ENCODE measurements at regions not wholly inside any gene's neighbourhood (a gene's known extent, or its start where the extent isn't known, plus 50 kb on each side); places are given as distances from the start of the nearest gene placed in this dataset.

GRCh38 chr1:207227131-207227630 lies 94.3 kb upstream of the CD55 start:
- ATAC-seq (replicated peaks): no peak
- no peak overlapping the region for H3K27ac Mint-ChIP-seq

DNA sequence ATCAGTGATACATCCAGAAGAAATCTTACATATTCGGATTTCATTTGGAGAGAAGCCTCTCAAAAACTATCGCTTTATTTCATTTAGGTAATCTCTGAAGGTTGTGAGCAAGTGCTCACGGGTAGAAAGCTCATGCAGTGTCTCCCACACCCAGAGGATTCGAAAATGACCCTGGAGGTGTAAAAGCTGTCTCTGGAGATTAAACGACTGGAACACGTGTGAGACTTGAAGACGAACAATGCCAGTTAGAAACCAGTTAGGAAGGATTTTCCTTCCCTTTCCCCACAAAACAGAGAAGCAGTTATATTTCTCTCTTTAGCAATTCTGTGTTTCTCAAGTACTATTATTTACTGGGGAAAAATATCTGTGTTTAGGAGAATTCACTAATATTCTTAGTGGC lies 92.5 kb upstream of the CD55 start:
- ATAC-seq (replicated peaks) (no peak), DNase-seq (no peak)
- no peaks in the 10 kb centered on the region for H3K4me1 Mint-ChIP-seq
- peaks cover 0 to 2% of the 10 kb centered on the region in 2 donors for H3K36me3 Mint-ChIP-seq
- no peak overlapping the region for H3K4me3 Mint-ChIP-seq
- H3K27ac Mint-ChIP-seq: no peak overlapping the region
- no peaks in the 10 kb centered on the region for H3K27me3 Mint-ChIP-seq
- H3K9me3 Mint-ChIP-seq: no peaks in the 10 kb centered on the region

More at GRCh38 chr1:207227131-207227630, 94.3 kb upstream of the CD55 start:
- H3K4me3 Mint-ChIP-seq: no peak overlapping the region
- H3K9me3 Mint-ChIP-seq: no peaks in the 10 kb centered on the region
- H3K4me1 Mint-ChIP-seq: no peaks in the 10 kb centered on the region
- H3K27me3 Mint-ChIP-seq: peaks cover 0 to under 1% of the 10 kb centered on the region in 2 donors
- peaks cover 0 to 2% of the 10 kb centered on the region in 2 donors for H3K36me3 Mint-ChIP-seq
- no peak for DNase-seq

DNA sequence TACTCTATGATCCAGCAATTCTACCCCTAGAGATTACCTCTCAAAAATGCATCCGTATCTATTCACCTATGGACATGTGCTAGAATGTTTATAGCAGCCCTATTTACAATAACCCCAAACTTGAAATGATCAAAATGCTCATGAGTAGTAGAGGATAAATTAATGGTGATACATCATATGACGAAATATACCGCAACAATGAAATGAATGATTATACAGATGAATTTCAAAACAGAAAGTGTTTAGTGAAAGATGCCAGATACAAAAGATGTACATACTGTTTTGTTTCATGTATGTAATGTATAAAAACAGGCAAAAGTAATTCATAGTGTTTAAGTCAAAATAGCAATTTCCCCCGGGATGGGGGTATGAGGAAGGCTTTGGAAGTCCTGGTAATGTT lies 91.0 kb upstream of the CD55 start:
- no peaks in the 10 kb centered on the region for H3K9me3 Mint-ChIP-seq
- no peak overlapping the region for H3K27ac Mint-ChIP-seq
- no peaks in the 10 kb centered on the region for H3K27me3 Mint-ChIP-seq
- H3K36me3 Mint-ChIP-seq: peaks cover 0 to 2% of the 10 kb centered on the region in 2 donors
- H3K4me1 Mint-ChIP-seq: no peaks in the 10 kb centered on the region
- no peak overlapping the region for H3K4me3 Mint-ChIP-seq
- ATAC-seq (replicated peaks): no peak
- DNase-seq: no peak

- Mint-ChIP-seq H3K27ac (no peak overlapping the region), H3K9me3 (peaks cover 0 to 2% of the 10 kb centered on the region in 2 donors), H3K27me3 (peaks cover 3 to 9% of the 10 kb centered on the region in 2 donors), H3K36me3 (peaks cover 0 to 1% of the 10 kb centered on the region in 2 donors), H3K4me3 (no peak overlapping the region), H3K4me1 (no peaks in the 10 kb centered on the region)
- no peak for DNase-seq
- no peak for ATAC-seq (replicated peaks)
These were observed 86.8 kb upstream of the CD55 start for GRCh38 chr1:207234690-207235089.

GRCh38 chr1:207239874-207240273 lies 81.6 kb upstream of the CD55 start:
- Mint-ChIP-seq H3K36me3 (peaks cover 0 to 1% of the 10 kb centered on the region in 2 donors), H3K9me3 (peaks cover 0 to 2% of the 10 kb centered on the region in 2 donors), H3K27me3 (peaks cover 3 to 9% of the 10 kb centered on the region in 2 donors), H3K27ac (no peak overlapping the region), H3K4me3 (no peak overlapping the region), H3K4me1 (peaks cover 2 to 4% of the 10 kb centered on the region in 2 donors)
- ATAC-seq (replicated peaks) (no peak), DNase-seq (no peak)

DNA sequence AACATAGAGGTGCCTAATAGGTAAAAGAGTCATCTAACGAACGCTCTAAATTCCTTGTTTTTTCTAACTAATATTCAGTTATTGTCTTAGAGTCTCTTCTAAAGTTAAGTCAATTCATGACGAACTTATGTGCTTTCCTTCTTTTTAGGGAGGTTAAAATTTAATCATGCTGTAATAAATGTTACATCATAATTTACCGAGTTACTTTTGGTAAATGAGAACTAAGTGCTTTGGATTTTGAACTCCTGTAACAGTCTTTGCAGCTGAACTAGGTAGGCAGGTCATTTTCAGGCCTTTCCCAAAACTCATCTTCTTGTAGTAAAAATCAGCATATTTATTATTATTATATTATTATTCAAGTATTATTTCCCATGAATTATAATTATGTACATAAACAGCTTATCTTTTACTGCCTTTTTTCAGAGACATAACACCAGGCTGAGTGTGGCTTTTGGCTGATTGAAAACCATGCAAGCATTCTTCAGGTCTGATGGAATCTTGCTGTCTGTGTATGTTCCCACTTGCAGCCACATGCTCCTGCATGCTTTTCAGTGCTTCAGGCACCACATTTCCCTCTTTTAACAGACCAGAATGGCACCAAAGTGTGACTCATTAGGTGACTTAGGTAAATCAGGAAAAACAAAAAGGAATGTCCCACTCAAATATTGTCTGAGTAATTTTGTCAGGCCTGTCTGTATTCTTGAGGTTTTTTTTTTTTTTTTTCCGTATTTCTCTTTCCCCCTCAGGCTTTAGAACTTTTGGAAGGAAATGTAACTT lies 81.0 kb upstream of the CD55 start:
- peaks cover 2 to 9% of the 10 kb centered on the region in 2 donors for H3K4me1 Mint-ChIP-seq
- H3K27ac Mint-ChIP-seq: no peak overlapping the region
- H3K4me3 Mint-ChIP-seq: no peak overlapping the region
- DNase-seq (no peak), ATAC-seq (replicated peaks) (no peak)
- H3K36me3 Mint-ChIP-seq: peaks cover 0 to 1% of the 10 kb centered on the region in 2 donors
- H3K9me3 Mint-ChIP-seq: peaks cover 0 to 2% of the 10 kb centered on the region in 2 donors
- H3K27me3 Mint-ChIP-seq: peaks cover 3 to 9% of the 10 kb centered on the region in 2 donors

DNA sequence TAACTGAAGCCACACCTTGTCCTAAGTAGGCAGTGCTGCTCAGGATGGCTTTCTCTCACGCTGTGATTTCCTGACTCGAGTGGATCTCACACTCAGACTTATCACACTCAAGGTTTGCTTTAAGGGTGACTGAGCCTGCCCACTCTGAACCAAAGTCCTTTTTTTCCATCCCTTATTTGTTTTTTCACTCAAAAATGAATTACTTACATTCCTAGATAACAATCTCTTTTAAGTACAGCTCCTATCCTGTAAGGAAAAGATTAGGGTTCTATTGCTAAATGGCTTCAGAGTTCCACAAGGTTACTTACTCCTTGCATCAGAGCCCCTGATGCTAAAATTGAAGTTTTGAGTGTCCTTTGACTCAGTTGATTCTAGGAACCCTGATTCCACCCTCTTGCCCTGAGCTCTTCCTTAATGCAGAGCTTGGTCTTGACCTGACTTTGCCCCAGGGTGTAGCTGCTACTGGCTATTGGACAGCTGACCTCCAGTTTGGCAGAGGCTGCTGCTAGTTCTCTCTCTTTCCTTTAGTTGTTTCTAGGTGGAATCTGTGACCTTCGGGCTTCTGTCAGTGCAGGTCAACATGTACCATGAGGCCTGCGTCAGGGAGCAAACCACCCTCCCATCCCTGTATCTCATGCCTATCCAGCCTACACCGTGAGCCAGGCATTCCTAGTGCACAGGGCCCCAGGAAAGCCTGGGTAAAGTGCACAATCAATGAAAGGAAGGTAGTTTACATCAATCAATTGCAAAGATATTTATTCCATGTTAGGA lies 80.1 kb upstream of the CD55 start:
- ATAC-seq (replicated peaks) (no peak), DNase-seq (no peak)
- Mint-ChIP-seq H3K4me1 (peaks cover 2 to 10% of the 10 kb centered on the region in 2 donors), H3K4me3 (no peak overlapping the region), H3K9me3 (peaks cover 0 to 2% of the 10 kb centered on the region in 2 donors), H3K27me3 (peaks cover 3 to 9% of the 10 kb centered on the region in 2 donors), H3K27ac (no peak overlapping the region), H3K36me3 (peaks cover 0 to 1% of the 10 kb centered on the region in 2 donors)

DNA sequence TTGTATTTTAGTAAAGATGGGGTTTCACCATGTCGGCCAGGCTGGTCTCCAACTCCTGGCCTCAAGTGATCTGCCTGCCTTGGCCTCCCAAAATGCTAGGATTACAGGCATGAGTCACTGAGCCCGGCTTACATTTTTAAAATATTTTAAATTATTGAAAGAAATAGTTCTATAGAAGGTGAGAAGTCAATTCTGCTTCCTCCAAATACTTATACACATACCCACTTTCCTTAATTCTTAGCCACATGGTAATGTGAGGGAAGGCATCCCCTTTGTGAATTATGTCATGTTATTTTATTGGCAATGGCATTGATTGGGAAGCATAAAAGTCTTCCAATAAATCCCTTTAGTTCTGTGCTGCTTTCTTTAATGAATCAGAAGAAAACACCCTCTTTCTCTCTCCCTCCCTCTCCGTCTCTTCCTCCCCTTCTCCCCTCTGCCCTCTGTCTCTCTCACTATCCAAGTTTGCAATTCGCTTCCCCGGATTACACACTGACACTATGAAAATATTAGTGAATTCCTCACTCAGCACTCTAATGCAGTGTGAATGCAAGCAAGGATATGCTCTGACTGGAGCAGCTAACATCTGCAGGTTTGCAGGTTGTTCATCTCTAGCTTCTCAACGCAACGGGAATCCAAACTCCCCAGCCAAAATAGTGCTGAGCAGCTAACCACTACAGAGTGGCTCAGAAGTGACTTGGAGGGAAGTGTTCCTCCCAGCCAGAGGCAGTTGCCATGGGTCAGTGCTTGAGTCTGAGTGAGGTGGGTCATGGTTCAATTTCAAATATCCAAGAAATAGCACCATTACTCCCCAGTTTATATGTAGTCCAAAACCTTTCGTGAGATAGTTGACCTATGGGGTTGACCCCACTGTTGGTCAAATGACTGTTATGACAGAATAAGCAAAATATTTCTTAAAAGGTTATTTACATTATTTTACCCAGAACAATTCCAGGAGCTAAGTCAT lies 77.8 kb upstream of the CD55 start:
- no peak overlapping the region for H3K4me3 Mint-ChIP-seq
- no peak overlapping the region for H3K27ac Mint-ChIP-seq
- no peak for ATAC-seq (replicated peaks)
- peaks cover 2 to 10% of the 10 kb centered on the region in 2 donors for H3K4me1 Mint-ChIP-seq
- H3K27me3 Mint-ChIP-seq: no peaks in the 10 kb centered on the region
- peaks cover 0 to 2% of the 10 kb centered on the region in 2 donors for H3K9me3 Mint-ChIP-seq
- DNase-seq: no peak
- no peaks in the 10 kb centered on the region for H3K36me3 Mint-ChIP-seq

- Mint-ChIP-seq H3K36me3 (no peaks in the 10 kb centered on the region), H3K9me3 (no peaks in the 10 kb centered on the region), H3K4me1 (peaks cover 2 to 10% of the 10 kb centered on the region in 2 donors), H3K27ac (no peak overlapping the region), H3K4me3 (no peak overlapping the region), H3K27me3 (no peaks in the 10 kb centered on the region)
- DNase-seq: no peak
- ATAC-seq (replicated peaks): no peak
These were observed 77.1 kb upstream of the CD55 start for GRCh38 chr1:207244409-207244801.

DNA sequence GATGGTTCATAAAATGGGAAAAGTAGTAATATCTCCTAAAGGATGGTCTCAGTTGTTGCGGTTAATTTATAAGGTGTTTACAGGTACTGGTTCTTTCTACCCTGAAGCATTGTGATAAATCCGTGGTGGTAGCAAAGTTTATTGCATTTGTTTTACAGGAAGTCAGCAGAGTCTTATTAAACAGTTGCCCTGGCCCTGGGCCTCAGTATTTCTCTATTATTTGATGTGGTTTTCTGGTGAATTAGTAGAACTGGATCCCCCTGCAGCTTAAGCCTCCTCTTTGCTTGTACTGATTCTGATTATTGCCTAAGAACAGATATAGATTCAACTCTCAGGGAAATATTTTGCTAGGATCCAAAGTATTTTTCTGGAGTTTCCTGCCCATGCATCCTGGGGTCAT lies 76.4 kb upstream of the CD55 start:
- Mint-ChIP-seq H3K27me3 (no peaks in the 10 kb centered on the region), H3K4me3 (no peak overlapping the region), H3K27ac (no peak overlapping the region), H3K36me3 (no peaks in the 10 kb centered on the region), H3K9me3 (no peaks in the 10 kb centered on the region), H3K4me1 (peaks cover 4 to 10% of the 10 kb centered on the region in 2 donors)
- DNase-seq: no peak
- no peak for ATAC-seq (replicated peaks)

DNA sequence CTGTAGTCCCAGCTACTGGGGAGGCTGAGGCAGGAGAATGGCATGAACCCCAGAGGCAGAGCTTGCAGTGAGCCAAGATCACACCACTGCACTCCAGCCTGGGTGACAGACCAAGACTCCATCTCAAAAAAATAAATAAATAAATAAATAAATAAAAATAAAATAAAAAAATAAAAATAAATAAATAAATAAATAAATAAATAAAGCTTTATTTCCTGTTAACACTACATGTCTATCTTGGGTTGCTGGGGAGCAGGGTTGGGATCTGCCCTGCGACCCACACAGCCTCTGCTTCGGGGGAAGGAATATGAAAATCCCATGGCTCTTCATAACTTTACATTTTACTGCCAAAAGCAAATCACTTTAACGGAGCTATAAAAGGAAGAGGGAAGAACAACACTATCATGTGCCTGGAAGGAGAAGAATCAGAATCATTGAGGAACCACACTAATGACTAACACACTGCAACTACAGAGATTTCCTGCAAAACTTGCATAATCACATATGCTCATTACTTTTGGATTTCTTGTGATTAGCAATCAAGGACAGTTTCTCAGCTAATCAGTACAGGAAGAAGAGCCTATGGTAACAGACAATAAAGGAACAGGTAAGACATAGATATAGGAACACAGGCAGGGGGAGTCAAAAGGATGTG lies 72.8 kb upstream of the CD55 start:
- H3K9me3 Mint-ChIP-seq: peaks cover 5 to 6% of the 10 kb centered on the region in 2 donors
- no peak overlapping the region for H3K27ac Mint-ChIP-seq
- H3K27me3 Mint-ChIP-seq: no peaks in the 10 kb centered on the region
- no peak overlapping the region for H3K4me3 Mint-ChIP-seq
- ATAC-seq (replicated peaks) (no peak), DNase-seq (no peak)
- H3K4me1 Mint-ChIP-seq: peaks cover 7 to 11% of the 10 kb centered on the region in 2 donors
- H3K36me3 Mint-ChIP-seq: peaks cover 3 to 4% of the 10 kb centered on the region in 2 donors

DNA sequence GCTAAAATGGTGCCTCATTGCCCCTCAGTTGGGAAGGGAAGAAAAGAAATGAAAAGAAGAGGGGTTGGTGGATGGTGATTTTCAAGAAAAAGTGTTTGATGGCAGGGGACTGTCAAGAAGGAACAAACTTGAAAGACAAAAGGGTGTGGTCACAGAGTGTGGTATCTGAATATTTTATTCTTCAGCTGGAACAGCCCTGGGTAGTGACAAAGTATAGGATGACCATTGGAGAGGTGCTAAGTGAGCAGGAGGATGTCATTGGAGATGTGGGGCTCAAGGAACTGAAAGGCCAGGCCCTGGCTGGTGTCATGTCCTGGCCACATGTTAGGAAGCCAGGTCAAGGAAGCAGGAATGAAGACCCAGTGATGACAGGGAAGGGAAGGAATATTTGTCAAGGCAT lies 71.0 kb upstream of the CD55 start:
- Mint-ChIP-seq H3K27ac (no peak overlapping the region), H3K36me3 (peaks cover 10 to 21% of the 10 kb centered on the region in 2 donors)
- DNase-seq: no peak

DNA sequence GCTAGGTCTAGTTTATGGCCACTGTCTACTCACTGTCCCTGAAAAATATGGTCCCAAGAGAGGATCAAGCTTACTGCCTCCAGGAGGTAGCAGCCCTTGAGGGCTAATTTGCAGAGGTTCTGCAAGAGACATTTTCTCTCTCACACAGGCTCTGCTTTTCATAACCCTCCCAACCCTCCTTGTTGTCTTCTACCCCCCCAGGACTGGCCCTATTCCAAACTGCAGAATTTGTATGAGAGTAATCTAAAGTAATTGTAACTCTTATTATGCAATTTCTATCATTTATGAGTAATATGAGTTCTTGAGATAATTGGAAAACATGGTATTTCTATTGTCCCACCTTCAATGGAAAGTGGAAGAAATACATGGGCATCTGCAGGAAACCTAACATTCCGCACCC lies 70.4 kb upstream of the CD55 start:
- DNase-seq (no peak), ATAC-seq (replicated peaks) (no peak)
- Mint-ChIP-seq H3K4me3 (no peak overlapping the region), H3K4me1 (peaks cover 5 to 7% of the 10 kb centered on the region in 2 donors), H3K27me3 (no peaks in the 10 kb centered on the region), H3K27ac (no peak overlapping the region), H3K36me3 (peaks cover 12 to 26% of the 10 kb centered on the region in 2 donors), H3K9me3 (peaks cover 21 to 22% of the 10 kb centered on the region in 2 donors)

More for the DNA sequence above, 71.0 kb upstream of the CD55 start:
- no peaks in the 10 kb centered on the region for H3K27me3 Mint-ChIP-seq
- no peak overlapping the region for H3K4me3 Mint-ChIP-seq
- ATAC-seq (replicated peaks): no peak
- peaks cover 7% of the 10 kb centered on the region in 2 donors for H3K4me1 Mint-ChIP-seq
- H3K9me3 Mint-ChIP-seq: peaks cover 16 to 18% of the 10 kb centered on the region in 2 donors

Measured in stimulated activated naive B cell treated with anti-CD40 and anti-IgM and Interleukin-4, amounts not matched to agents 10 μg/mL and 1 μg/mL and 100 μg/mL, for 72 hours (primary cell).